CD14-positive monocyte (primary cell): ENCODE measurements at regions not wholly inside any gene's neighbourhood (a gene's known extent, or its start where the extent isn't known, plus 50 kb on each side); places are given as distances from the start of the nearest gene placed in this dataset.

Source experiments
- DNase-seq, 3 donors: peaks; one replicate each; pipeline ENCODE4 v3.0.0-alpha.2; 2011 to 2022
- H2AFZ ChIP-seq: 2 replicates; pipeline ENCODE4 v1.6.0; 2012; ENCODE audit warnings: mild to moderate bottlenecking, low read depth, low read length, inconsistent platforms; ENCODE audit not compliant: insufficient read depth, poor library complexity, severe bottlenecking
- H3K27ac ChIP-seq, 2 donors: 1 replicate in 1 of 2; 2 replicates in 1 of 2; pipeline ENCODE4 v1.5.1; 2012 to 2013; ENCODE audit warnings: low read length in 2 of 2, control low read depth in 1 of 2, inconsistent platforms in 1 of 2, low read depth in 1 of 2, mild to moderate bottlenecking in 1 of 2
- H3K27me3 ChIP-seq, 2 donors: one replicate each; pipeline versions ENCODE4 v1.6.0 to v1.6.1; 2011 to 2013; ENCODE audit warnings: low read length in 2 of 2; ENCODE audit not compliant: control insufficient read depth in 2 of 2, insufficient read depth in 2 of 2
- H3K36me3 ChIP-seq, 2 donors: replicated peaks in 1 of 2; 1 replicate in 1 of 2; 2 replicates in 1 of 2; pipeline versions ENCODE4 v1.5.1 to v1.6.1; 2012 to 2013; ENCODE audit warnings: low read length in 2 of 2, control low read depth in 1 of 2, inconsistent platforms in 1 of 2, mild to moderate bottlenecking in 1 of 2; ENCODE audit not compliant: insufficient read depth in 2 of 2, control insufficient read depth in 1 of 2
- H3K4me1 ChIP-seq, 2 donors: 1 replicate in 1 of 2; 2 replicates in 1 of 2; pipeline versions ENCODE4 v1.5.1 to v1.6.1; 2012 to 2013; ENCODE audit warnings: low read length in 2 of 2, control low read depth in 1 of 2, inconsistent platforms in 1 of 2, mild to moderate bottlenecking in 1 of 2, moderate library complexity in 1 of 2; ENCODE audit not compliant: insufficient read depth in 2 of 2, control insufficient read depth in 1 of 2
- H3K4me2 ChIP-seq: replicated peaks from 2 replicates; pipeline ENCODE3; 2012; ENCODE audit warnings: low read length, moderate library complexity, mild to moderate bottlenecking; ENCODE audit not compliant: poor library complexity, severe bottlenecking; ENCODE audit errors: extremely low read depth
- H3K4me3 ChIP-seq, 3 experiments: fragments of 200-600 bp in 1 of 3; sonication (generic) in 1 of 3; replicated peaks in 1 of 3; 1 replicate in 2 of 3; 2 replicates in 1 of 3; pipeline ENCODE4 v1.5.1; 2011 to 2013; ENCODE audit warnings: low read length in 3 of 3, mild to moderate bottlenecking in 3 of 3, control low read depth in 2 of 3, low read depth in 2 of 3, inconsistent platforms in 1 of 3, moderate library complexity in 1 of 3
- H3K79me2 ChIP-seq: 2 replicates; pipeline ENCODE4 v1.6.0; 2012; ENCODE audit warnings: mild to moderate bottlenecking, control low read depth, inconsistent platforms, low read length, moderate library complexity; ENCODE audit not compliant: insufficient read depth
- H3K9ac ChIP-seq: 2 replicates; pipeline ENCODE4 v1.6.0; 2017; ENCODE audit warnings: low read length, mild to moderate bottlenecking; ENCODE audit not compliant: insufficient read depth, poor library complexity, severe bottlenecking
- H3K9me3 ChIP-seq, 2 donors: replicated peaks in 1 of 2; 1 replicate in 1 of 2; 2 replicates in 1 of 2; pipeline versions ENCODE4 v1.5.1 to v1.6.1; 2012 to 2013; ENCODE audit warnings: low read length in 2 of 2, control low read depth in 1 of 2; ENCODE audit not compliant: control insufficient read depth in 1 of 2, insufficient read depth in 1 of 2
- H4K20me1 ChIP-seq: 2 replicates; pipeline ENCODE4 v1.6.0; 2012; ENCODE audit warnings: mild to moderate bottlenecking, low read length, control low read depth, moderate library complexity; ENCODE audit not compliant: insufficient read depth
- H3K27ac Mint-ChIP-seq, 7 donors: one replicate each; pipeline ENCODE4 v1.8.0; 2020; ENCODE audit warnings: mild to moderate bottlenecking in 7 of 7, mixed read lengths in 7 of 7, moderate library complexity in 6 of 7, inconsistent platforms in 2 of 7
- H3K27me3 Mint-ChIP-seq, 3 donors: one replicate each; pipeline ENCODE4 v1.8.0; 2021 to 2022; ENCODE audit warnings: low read depth in 3 of 3, mild to moderate bottlenecking in 3 of 3, mixed read lengths in 3 of 3, moderate library complexity in 3 of 3, inconsistent platforms in 1 of 3
- H3K36me3 Mint-ChIP-seq, 2 donors: one replicate each; pipeline ENCODE4 v1.8.0; 2020; ENCODE audit warnings: mixed read lengths in 2 of 2, inconsistent platforms in 1 of 2, mild to moderate bottlenecking in 1 of 2
- H3K4me1 Mint-ChIP-seq: one replicate; pipeline ENCODE4 v1.8.0; 2020; ENCODE audit warnings: mild to moderate bottlenecking, mixed read lengths
- H3K4me3 Mint-ChIP-seq, 2 donors: one replicate each; pipeline ENCODE4 v1.8.0; 2020; ENCODE audit warnings: mild to moderate bottlenecking in 2 of 2, mixed read lengths in 2 of 2, moderate library complexity in 1 of 2
- H3K9me3 Mint-ChIP-seq, 7 donors: one replicate each; pipeline ENCODE4 v1.8.0; 2020 to 2022; ENCODE audit warnings: mixed read lengths in 7 of 7, mild to moderate bottlenecking in 6 of 7, moderate library complexity in 6 of 7, inconsistent platforms in 2 of 7
- CTCF ChIP-seq: fragments of 200-600 bp; IDR thresholded peaks from one replicate; pipeline ENCODE4 v1.8.0; 2022; ENCODE audit warnings: antibody characterized with exemption, mild to moderate bottlenecking
- WGBS: methylation state at CpG from one replicate; pipeline ENCODE4 v1.1.5; 2013; ENCODE audit warnings: missing lambda C conversion rate; ENCODE audit not compliant: insufficient coverage; 5-methylcytosine and 5-hydroxymethylcytosine counted together
- intact Hi-C, 2 donors: fragments of 100-400 bp; cut with micrococcal nuclease; formaldehyde crosslinking; loops; one replicate each; pipeline versions ENCODE4 v1.15.0 to v1.15.1; 2023

DNA sequence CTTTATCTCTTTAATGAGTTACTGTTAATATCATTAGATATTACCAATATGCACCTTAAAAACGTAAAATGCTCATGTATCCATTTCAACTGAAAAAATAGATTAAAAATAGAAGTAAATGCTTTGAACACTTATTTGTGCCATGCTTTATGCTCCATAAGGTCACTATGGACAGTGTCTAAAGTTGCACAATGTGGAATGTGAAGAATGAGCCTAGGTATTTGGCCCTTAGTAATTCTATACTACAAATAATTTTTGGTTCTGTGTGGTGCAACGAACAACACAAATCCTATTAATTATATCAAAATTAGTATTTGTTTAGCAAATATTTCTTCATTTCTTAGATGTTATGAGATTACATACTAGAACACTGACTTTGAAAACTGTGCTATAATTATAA, 469.9 kb upstream of the TUSC1 start:
- Histone ChIP-seq H3K27ac (no peak overlapping the region), H3K79me2 (no peaks in the 10 kb centered on the region), H3K4me2 (no peak overlapping the region), H3K27me3 (no peaks in the 10 kb centered on the region), H3K9me3 (peaks cover 3 to 5% of the 10 kb centered on the region in 2 donors), H3K36me3 (no peaks in the 10 kb centered on the region), H3K4me3 (no peak overlapping the region), H3K4me1 (no peaks in the 10 kb centered on the region), H3K9ac (no peak overlapping the region), H4K20me1 (no peaks in the 10 kb centered on the region), H2AFZ (no peak overlapping the region)
- no peak overlapping the region for H3K27ac Mint-ChIP-seq
- no peaks in the 10 kb centered on the region for H3K27me3 Mint-ChIP-seq
- intact Hi-C loops, result no loop called here
- TF ChIP-seq CTCF, result no peak
- no peak overlapping the region for H3K4me3 Mint-ChIP-seq
- WGBS, result no CpG with 5 or more reads among the region's 2 CpGs
- peaks cover 0 to 3% (median 0%) of the 10 kb centered on the region in 7 donors for H3K9me3 Mint-ChIP-seq
- DNase-seq, result no peak
- no peaks in the 10 kb centered on the region for H3K4me1 Mint-ChIP-seq
- H3K36me3 Mint-ChIP-seq, result no peaks in the 10 kb centered on the region

DNA sequence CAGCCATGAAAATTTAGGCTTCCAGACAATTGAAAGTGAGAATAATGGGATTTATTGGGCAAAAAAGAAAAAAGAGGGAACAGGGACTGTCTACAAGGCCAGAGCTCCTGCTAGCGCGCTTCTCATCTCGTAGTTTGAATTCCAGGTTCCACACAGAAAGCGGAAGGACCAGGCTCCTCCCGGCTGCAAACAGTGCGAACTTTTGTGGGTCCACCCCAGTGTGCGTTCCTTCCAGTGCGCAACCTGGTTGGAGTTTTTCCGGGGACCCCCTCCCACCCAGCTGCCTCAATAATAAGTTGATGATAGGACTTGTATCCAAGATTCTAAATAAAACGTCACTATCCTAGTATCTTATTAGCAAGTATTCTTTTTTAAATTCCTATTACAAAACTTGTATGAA, 467.7 kb upstream of the TUSC1 start:
- H4K20me1 ChIP-seq, result no peaks in the 10 kb centered on the region
- no peaks in the 10 kb centered on the region for H3K27me3 Mint-ChIP-seq
- H3K4me1 Mint-ChIP-seq, result no peaks in the 10 kb centered on the region
- no peaks in the 10 kb centered on the region for H3K36me3 Mint-ChIP-seq
- H3K27ac ChIP-seq, result no peak overlapping the region
- H2AFZ ChIP-seq, result no peak overlapping the region
- peaks cover 0 to 3% (median 0%) of the 10 kb centered on the region in 7 donors for H3K9me3 Mint-ChIP-seq
- H3K27ac Mint-ChIP-seq, result no peak overlapping the region
- no peak for DNase-seq
- H3K27me3 ChIP-seq, result no peaks in the 10 kb centered on the region
- no peaks in the 10 kb centered on the region for H3K4me1 ChIP-seq
- H3K9ac ChIP-seq, result no peak overlapping the region
- no peak for TF ChIP-seq CTCF
- H3K79me2 ChIP-seq, result no peaks in the 10 kb centered on the region
- H3K4me2 ChIP-seq, result no peak overlapping the region
- 80% methylated on average over 2 of the region's 10 CpGs for WGBS
- H3K4me3 Mint-ChIP-seq, result no peak overlapping the region
- H3K9me3 ChIP-seq, result peaks cover 3 to 5% of the 10 kb centered on the region in 2 donors
- intact Hi-C loops, result no loop called here
- no peak overlapping the region for H3K4me3 ChIP-seq
- H3K36me3 ChIP-seq, result no peaks in the 10 kb centered on the region
